Liver (tissue), 3 donors: ENCODE measurements at regions not wholly inside any gene's neighbourhood (a gene's known extent, or its start where the extent isn't known, plus 50 kb on each side); places are given as distances from the start of the nearest gene placed in this dataset.

ENCODE experiments used
- EGR1 ChIP-seq, 2 donors: IDR thresholded peaks; 2 replicates each; pipeline ENCODE4 v1.6.1; 2016 to 2018; ENCODE audit warnings: antibody characterized with exemption in 2 of 2, low read depth in 2 of 2
- GABPA ChIP-seq, 2 donors: IDR thresholded peaks in 1 of 2; conservative IDR thresholded peaks in 1 of 2; 2 replicates each; pipeline ENCODE4 v1.6.1; 2016; ENCODE audit warnings: antibody characterized with exemption in 2 of 2, mild to moderate bottlenecking in 1 of 2, moderate library complexity in 1 of 2
- JUND ChIP-seq, 2 donors: IDR thresholded peaks; 2 replicates each; pipeline ENCODE4 v1.6.1; 2016; ENCODE audit warnings: antibody characterized with exemption in 2 of 2
- RAD21 ChIP-seq, 2 donors: IDR thresholded peaks; 2 replicates each; pipeline ENCODE4 v1.6.1; 2016; ENCODE audit warnings: antibody characterized with exemption in 2 of 2, mild to moderate bottlenecking in 2 of 2
- RXRA ChIP-seq, 2 donors: IDR thresholded peaks; 2 replicates each; pipeline ENCODE4 v1.6.1; 2017 to 2018; ENCODE audit warnings: antibody characterized with exemption in 2 of 2, mild to moderate bottlenecking in 1 of 2
- SP1 ChIP-seq: IDR thresholded peaks from 2 replicates; pipeline ENCODE4 v1.6.1; 2018; ENCODE audit warnings: antibody characterized with exemption, mild to moderate bottlenecking
- TAF1 ChIP-seq: conservative IDR thresholded peaks from 2 replicates; pipeline ENCODE4 v1.6.1; 2016; ENCODE audit warnings: antibody characterized with exemption, mild to moderate bottlenecking
- YY1 ChIP-seq: IDR thresholded peaks from 2 replicates; pipeline ENCODE4 v1.6.1; 2016; ENCODE audit warnings: antibody characterized with exemption, mild to moderate bottlenecking
- TF ChIP-seq, protein P1 (sequence below): IDR thresholded peaks from 2 replicates; pipeline ENCODE4 v1.6.1; 2016; ENCODE audit warnings: antibody characterized with exemption
- TF ChIP-seq, protein P2 (sequence below): IDR thresholded peaks from 2 replicates; pipeline ENCODE4 v1.6.1; 2016; ENCODE audit warnings: antibody characterized with exemption
- TF ChIP-seq, protein P3 (sequence below): fragments of 150-350 bp; IDR thresholded peaks from 2 replicates; pipeline ENCODE4 v1.5.1; 2017; ENCODE audit warnings: improper control_type of control experiment, low read depth, low read length; ENCODE audit not compliant: missing input control
- TF ChIP-seq, protein P4 (sequence below): IDR thresholded peaks from 2 replicates; pipeline ENCODE4 v1.6.1; 2016; ENCODE audit warnings: antibody characterized with exemption
- donor health status: healthy.
- donor health status: healthy.

DNA sequence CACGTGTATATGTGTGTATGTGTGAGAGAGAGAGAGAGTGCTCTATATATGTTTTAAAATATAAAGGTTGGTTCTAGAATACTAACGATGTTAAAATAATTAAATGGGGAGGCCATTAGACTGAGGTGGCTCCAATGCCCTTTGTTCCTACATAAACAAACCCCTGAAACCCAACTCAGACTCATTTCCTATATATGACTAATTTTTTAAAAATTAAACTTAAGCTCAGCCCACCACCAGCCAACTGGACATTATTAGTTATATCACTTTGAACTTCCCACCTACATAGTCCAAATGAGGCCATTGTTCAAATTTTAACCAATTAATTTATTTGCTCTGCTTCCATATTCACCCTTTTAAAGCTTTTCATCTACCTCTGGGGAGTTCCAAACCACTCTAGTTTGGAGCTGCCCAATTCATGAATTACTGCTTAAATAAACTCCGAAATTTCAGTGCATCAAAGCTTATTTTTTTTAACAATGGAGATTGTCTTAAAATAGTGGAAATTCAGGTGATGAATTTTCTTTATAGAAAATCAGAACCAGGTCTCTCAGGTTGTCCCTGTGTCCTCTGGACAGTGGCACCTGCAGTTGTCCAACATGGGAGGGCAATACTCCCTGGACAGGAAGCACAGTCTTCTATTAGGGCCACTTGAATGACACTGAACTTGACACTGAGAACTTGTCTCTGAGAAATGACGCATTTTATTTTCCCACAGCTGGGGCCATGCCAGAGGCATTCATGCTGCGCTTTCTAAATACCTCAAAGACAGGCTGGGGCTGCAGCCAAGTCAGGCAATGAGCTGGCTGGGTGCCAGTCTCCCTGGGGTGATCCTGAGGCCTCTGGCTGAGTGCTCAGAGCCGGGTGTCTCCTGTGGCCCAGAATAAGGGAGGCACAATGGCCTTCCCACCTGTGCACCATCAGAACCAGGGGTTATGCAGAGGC lies 109.5 kb upstream of the TMEM72 start:
- TF ChIP-seq TAF1 (no peak), GABPA (IDR thresholded peaks at IDR 0.05 in 1 of 2, conservative IDR thresholded peaks at IDR 0.05 in 1 of 2) (peak; percentile 16 to 74), YY1 (peak; percentile 74), JUND (IDR thresholded peaks at IDR 0.05) (peak; percentile 44 to 63), RXRA (IDR thresholded peaks at IDR 0.05) (peak; percentile 77 to 93), SP1 (peak; percentile 62), RAD21 (IDR thresholded peaks at IDR 0.05) (peak in 1 of 2 donors; percentile 36), EGR1 (IDR thresholded peaks at IDR 0.05; ENCODE audit: low read depth in 2 of 2) (no peak)
- TF ChIP-seq, protein P1, sequence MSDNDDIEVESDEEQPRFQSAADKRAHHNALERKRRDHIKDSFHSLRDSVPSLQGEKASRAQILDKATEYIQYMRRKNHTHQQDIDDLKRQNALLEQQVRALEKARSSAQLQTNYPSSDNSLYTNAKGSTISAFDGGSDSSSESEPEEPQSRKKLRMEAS = peak; percentile 53
- TF ChIP-seq, protein P2, sequence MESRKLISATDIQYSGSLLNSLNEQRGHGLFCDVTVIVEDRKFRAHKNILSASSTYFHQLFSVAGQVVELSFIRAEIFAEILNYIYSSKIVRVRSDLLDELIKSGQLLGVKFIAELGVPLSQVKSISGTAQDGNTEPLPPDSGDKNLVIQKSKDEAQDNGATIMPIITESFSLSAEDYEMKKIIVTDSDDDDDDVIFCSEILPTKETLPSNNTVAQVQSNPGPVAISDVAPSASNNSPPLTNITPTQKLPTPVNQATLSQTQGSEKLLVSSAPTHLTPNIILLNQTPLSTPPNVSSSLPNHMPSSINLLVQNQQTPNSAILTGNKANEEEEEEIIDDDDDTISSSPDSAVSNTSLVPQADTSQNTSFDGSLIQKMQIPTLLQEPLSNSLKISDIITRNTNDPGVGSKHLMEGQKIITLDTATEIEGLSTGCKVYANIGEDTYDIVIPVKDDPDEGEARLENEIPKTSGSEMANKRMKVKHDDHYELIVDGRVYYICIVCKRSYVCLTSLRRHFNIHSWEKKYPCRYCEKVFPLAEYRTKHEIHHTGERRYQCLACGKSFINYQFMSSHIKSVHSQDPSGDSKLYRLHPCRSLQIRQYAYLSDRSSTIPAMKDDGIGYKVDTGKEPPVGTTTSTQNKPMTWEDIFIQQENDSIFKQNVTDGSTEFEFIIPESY = peak; percentile 38
- TF ChIP-seq, protein P3, sequence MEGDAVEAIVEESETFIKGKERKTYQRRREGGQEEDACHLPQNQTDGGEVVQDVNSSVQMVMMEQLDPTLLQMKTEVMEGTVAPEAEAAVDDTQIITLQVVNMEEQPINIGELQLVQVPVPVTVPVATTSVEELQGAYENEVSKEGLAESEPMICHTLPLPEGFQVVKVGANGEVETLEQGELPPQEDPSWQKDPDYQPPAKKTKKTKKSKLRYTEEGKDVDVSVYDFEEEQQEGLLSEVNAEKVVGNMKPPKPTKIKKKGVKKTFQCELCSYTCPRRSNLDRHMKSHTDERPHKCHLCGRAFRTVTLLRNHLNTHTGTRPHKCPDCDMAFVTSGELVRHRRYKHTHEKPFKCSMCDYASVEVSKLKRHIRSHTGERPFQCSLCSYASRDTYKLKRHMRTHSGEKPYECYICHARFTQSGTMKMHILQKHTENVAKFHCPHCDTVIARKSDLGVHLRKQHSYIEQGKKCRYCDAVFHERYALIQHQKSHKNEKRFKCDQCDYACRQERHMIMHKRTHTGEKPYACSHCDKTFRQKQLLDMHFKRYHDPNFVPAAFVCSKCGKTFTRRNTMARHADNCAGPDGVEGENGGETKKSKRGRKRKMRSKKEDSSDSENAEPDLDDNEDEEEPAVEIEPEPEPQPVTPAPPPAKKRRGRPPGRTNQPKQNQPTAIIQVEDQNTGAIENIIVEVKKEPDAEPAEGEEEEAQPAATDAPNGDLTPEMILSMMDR = no peak
- TF ChIP-seq, protein P4, sequence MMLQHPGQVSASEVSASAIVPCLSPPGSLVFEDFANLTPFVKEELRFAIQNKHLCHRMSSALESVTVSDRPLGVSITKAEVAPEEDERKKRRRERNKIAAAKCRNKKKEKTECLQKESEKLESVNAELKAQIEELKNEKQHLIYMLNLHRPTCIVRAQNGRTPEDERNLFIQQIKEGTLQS = no peak
